Endothelial cell of umbilical vein (primary cell): ENCODE measurements at regions not wholly inside any gene's neighbourhood (a gene's known extent, or its start where the extent isn't known, plus 50 kb on each side); places are given as distances from the start of the nearest gene placed in this dataset.

Experiments
- BruUV-seq: library from RNA; stranded (reverse); fragments of 400-500 nt; replicated peaks from 2 replicates; lab custom pipeline; 2021; lab: Mats Ljungman, UMichigan
- CTCF ChIA-PET: fragments of 300-600, 350-600 bp; sonication (Branson Sonifier 250); formaldehyde crosslinking; loops from one replicate; lab custom pipeline; 2021; ENCODE audit warnings: antibody characterized with exemption, inconsistent platforms; lab: Charles Lee
- POLR2A ChIA-PET: fragments of 300-600, 350-600 bp; sonication (Branson Sonifier 250); formaldehyde crosslinking; loops from one replicate; lab custom pipeline; 2021; ENCODE audit warnings: antibody characterized with exemption, inconsistent platforms; lab: Charles Lee
- DNase-seq: peaks from one replicate; pipeline ENCODE4 v3.0.0-alpha.2; 2011; ENCODE audit warnings: low read depth, low spot score
- FAIRE-seq: peaks from 2 replicates; lab custom pipeline; 2011; peaks lifted over from hg19 to GRCh38; lab: Jason Lieb, UNC
- H2AFZ ChIP-seq: 2 replicates; pipeline ENCODE4 v1.6.0; 2012; ENCODE audit warnings: low read depth, low read length, control low read depth, inconsistent platforms
- H3K27ac ChIP-seq: 2 replicates; pipeline ENCODE4 v1.5.1; 2011; ENCODE audit warnings: low read depth, mild to moderate bottlenecking, control low read depth, low read length, moderate library complexity; ENCODE audit not compliant: insufficient read depth
- H3K27me3 ChIP-seq, 2 experiments: 2 replicates each; pipeline versions ENCODE4 v1.6.0 to v1.6.1; 2011; ENCODE audit warnings: low read length in 2 of 2, mixed read lengths in 1 of 2; ENCODE audit not compliant: control insufficient read depth in 2 of 2, insufficient read depth in 2 of 2
- H3K36me3 ChIP-seq, 2 experiments: 2 replicates in 1 of 2; 3 replicates in 1 of 2; pipeline ENCODE4 v1.5.1; 2011; ENCODE audit warnings: low read length in 2 of 2, mild to moderate bottlenecking in 1 of 2, moderate library complexity in 1 of 2; ENCODE audit not compliant: control insufficient read depth in 2 of 2, insufficient read depth in 2 of 2; ENCODE audit errors: extremely low read depth in 1 of 2
- H3K4me1 ChIP-seq: 3 replicates; pipeline ENCODE4 v1.5.1; 2011; ENCODE audit warnings: mild to moderate bottlenecking, low read length; ENCODE audit not compliant: control insufficient read depth, insufficient read depth; ENCODE audit errors: extremely low read depth
- H3K4me2 ChIP-seq: 2 replicates; pipeline ENCODE4 v1.6.1; 2011; ENCODE audit warnings: low read length, control low read depth, mixed read lengths; ENCODE audit not compliant: insufficient read depth
- H3K4me3 ChIP-seq, 3 experiments: fragments of 200-600 bp in 1 of 3; sonication (generic), shearing (Covaris generic) in 1 of 3; replicated peaks in 1 of 3; 2 replicates each; pipeline ENCODE4 v1.5.1; 2011 to 2016; ENCODE audit warnings: control low read depth in 3 of 3, low read length in 3 of 3, mild to moderate bottlenecking in 2 of 3, inconsistent platforms in 1 of 3, low read depth in 1 of 3, moderate library complexity in 1 of 3; ENCODE audit not compliant: insufficient read depth in 1 of 3
- H3K79me2 ChIP-seq: 2 replicates; pipeline ENCODE4 v1.6.0; 2012; ENCODE audit warnings: low read length, inconsistent platforms; ENCODE audit not compliant: control insufficient read depth, insufficient read depth
- H3K9ac ChIP-seq: replicated peaks from 2 replicates; pipeline ENCODE3; 2011; ENCODE audit warnings: low read length, control low read depth; ENCODE audit not compliant: insufficient read depth; ENCODE audit errors: extremely low read depth
- H3K9me1 ChIP-seq: replicated peaks from 3 replicates; pipeline ENCODE4 v1.6.0; 2011; ENCODE audit warnings: mild to moderate bottlenecking, low read length; ENCODE audit not compliant: control insufficient read depth, insufficient read depth; ENCODE audit errors: extremely low read depth
- H3K9me3 ChIP-seq: replicated peaks from 2 replicates; pipeline ENCODE4 v1.5.1; 2012; ENCODE audit warnings: low read length, inconsistent platforms; ENCODE audit not compliant: control insufficient read depth, insufficient read depth
- H4K20me1 ChIP-seq: replicated peaks from 2 replicates; pipeline ENCODE3; 2011; ENCODE audit warnings: mild to moderate bottlenecking, low read length; ENCODE audit not compliant: control insufficient read depth, insufficient read depth; ENCODE audit errors: extremely low read depth
- CTCF ChIP-seq, 2 donors: IDR thresholded peaks; 1 replicate in 1 of 2; 2 replicates in 1 of 2; pipeline ENCODE4 v1.5.1; 2011; ENCODE audit warnings: low read length in 2 of 2, mild to moderate bottlenecking in 2 of 2, moderate library complexity in 2 of 2, control low read depth in 1 of 2, inconsistent platforms in 1 of 2, low read depth in 1 of 2; ENCODE audit not compliant: insufficient read depth in 1 of 2; ENCODE audit errors: extremely low read depth in 1 of 2
- FOS ChIP-seq: IDR thresholded peaks from 2 replicates; pipeline ENCODE4 v1.6.1; 2011; ENCODE audit warnings: mild to moderate bottlenecking, low read length, moderate library complexity, borderline replicate concordance; ENCODE audit not compliant: insufficient read depth
- JUN ChIP-seq: IDR thresholded peaks from 2 replicates; pipeline ENCODE4 v1.6.1; 2011; ENCODE audit warnings: borderline replicate concordance, low read depth; ENCODE audit not compliant: insufficient read length, insufficient read depth
- POLR2A ChIP-seq: IDR thresholded peaks from 2 replicates; pipeline ENCODE4 v1.6.1; 2012; ENCODE audit warnings: low read depth, mild to moderate bottlenecking, control low read depth, low read length
- POLR2AphosphoS5 ChIP-seq: IDR thresholded peaks from 2 replicates; pipeline ENCODE4 v1.6.1; 2012; ENCODE audit warnings: low read depth, mild to moderate bottlenecking, control low read depth, low read length, moderate library complexity; ENCODE audit not compliant: insufficient read depth
- dilution Hi-C: fragments of 300-500 bp; cut with MboI; formaldehyde crosslinking; loops from one replicate; pipeline ENCODE4 v1.15.0; 2019; ENCODE audit warnings: low sequenced_read_pairs; ENCODE audit not compliant: extremely low pct_ligation_motif_present
- intact Hi-C: fragments of 100-400 bp; cut with micrococcal nuclease; formaldehyde crosslinking; loops from one replicate; pipeline ENCODE4 v1.10.0; 2022

- H2AFZ ChIP-seq = no peak overlapping the region
- no TSS peak for BruUV-seq
- CTCF ChIA-PET = interaction anchor here (1.8 kb wide), 1 partner anchor 8 kb away, joined by 3 read pairs; no protein-coding TSS in a partner anchor
Measured at GRCh38 chr17:77304051-77304745, 163.4 kb downstream of the SEC14L1 start.

More at GRCh38 chr17:77304051-77304745, 163.4 kb downstream of the SEC14L1 start:
- H3K4me2 ChIP-seq = no peak overlapping the region
- H3K9ac ChIP-seq = no peak overlapping the region
- H3K36me3 ChIP-seq = no peaks in the 10 kb centered on the region
- H3K79me2 ChIP-seq = no peaks in the 10 kb centered on the region
- FAIRE-seq (no peak), DNase-seq (no peak)
- H3K9me1 ChIP-seq = no peaks in the 10 kb centered on the region
- H3K9me3 ChIP-seq = no peaks in the 10 kb centered on the region
- dilution Hi-C loops (no loop called here), intact Hi-C loops (no loop called here)
- H4K20me1 ChIP-seq = no peaks in the 10 kb centered on the region
- no peak for TF ChIP-seq FOS
- no peak for TF ChIP-seq POLR2AphosphoS5
- TF ChIP-seq JUN = no peak
- no peak for TF ChIP-seq POLR2A
- TF ChIP-seq CTCF (IDR thresholded peaks at IDR 0.05; ENCODE audit: extremely low read depth in 1 of 2, insufficient read depth in 1 of 2, low read depth in 1 of 2, low read length in 2 of 2) = no peak
- peaks cover 3% of the 10 kb centered on the region for H3K4me1 ChIP-seq
- no peak overlapping the region for H3K27ac ChIP-seq
- H3K4me3 ChIP-seq = no peak overlapping the region
- POLR2A ChIA-PET = no interaction called here
- no peaks in the 10 kb centered on the region for H3K27me3 ChIP-seq
